ENCODE measurements at regions not wholly inside any gene's neighbourhood (a gene's known extent, or its start where the extent isn't known, plus 50 kb on each side); places are given as distances from the start of the nearest gene placed in this dataset.

GRCh38 chr3:168997488-168997887, 666.0 kb downstream of the MECOM start:
- no peaks in the 10 kb centered on the region for H3K9me3 ChIP-seq (ENCODE audit: control insufficient read depth, low read depth, low read length)
- H4K20me1 ChIP-seq (ENCODE audit: control insufficient read depth, extremely low read depth, insufficient read depth, low read length), result no peaks in the 10 kb centered on the region
- H2AFZ ChIP-seq (ENCODE audit: control insufficient read depth, low read length), result no peak overlapping the region
- H3K9ac ChIP-seq (ENCODE audit: control insufficient read depth, extremely low read depth, insufficient read depth, low read length), result no peak overlapping the region
- H3K27ac ChIP-seq (ENCODE audit: control insufficient read depth, insufficient read depth, low read length), result no peak overlapping the region
- no peaks in the 10 kb centered on the region for H3K79me2 ChIP-seq (ENCODE audit: control insufficient read depth, insufficient read depth, low read length)
- H3K4me2 ChIP-seq (ENCODE audit: control insufficient read depth, extremely low read depth, insufficient read depth, low read depth, low read length), result no peak overlapping the region
- no peaks in the 10 kb centered on the region for H3K27me3 ChIP-seq (ENCODE audit: control insufficient read depth, extremely low read depth, insufficient read depth, low read length)
- no peaks in the 10 kb centered on the region for H3K9me1 ChIP-seq (ENCODE audit: control insufficient read depth, extremely low read depth, insufficient read depth, low read length)
- H3K4me3 ChIP-seq (ENCODE audit: control insufficient read depth in 2 of 3, extremely low read depth in 1 of 3, insufficient read depth in 2 of 3, low read depth in 1 of 3, low read length in 3 of 3), result no peak overlapping the region
- dilution Hi-C loops (cut with MboI; ENCODE audit: extremely low pct_ligation_motif_present, low sequenced_read_pairs), result no loop called here
- no peak for TF ChIP-seq EZH2 (IDR thresholded peaks at IDR 0.05; ENCODE audit: low read length)
- TF ChIP-seq, protein P1, sequence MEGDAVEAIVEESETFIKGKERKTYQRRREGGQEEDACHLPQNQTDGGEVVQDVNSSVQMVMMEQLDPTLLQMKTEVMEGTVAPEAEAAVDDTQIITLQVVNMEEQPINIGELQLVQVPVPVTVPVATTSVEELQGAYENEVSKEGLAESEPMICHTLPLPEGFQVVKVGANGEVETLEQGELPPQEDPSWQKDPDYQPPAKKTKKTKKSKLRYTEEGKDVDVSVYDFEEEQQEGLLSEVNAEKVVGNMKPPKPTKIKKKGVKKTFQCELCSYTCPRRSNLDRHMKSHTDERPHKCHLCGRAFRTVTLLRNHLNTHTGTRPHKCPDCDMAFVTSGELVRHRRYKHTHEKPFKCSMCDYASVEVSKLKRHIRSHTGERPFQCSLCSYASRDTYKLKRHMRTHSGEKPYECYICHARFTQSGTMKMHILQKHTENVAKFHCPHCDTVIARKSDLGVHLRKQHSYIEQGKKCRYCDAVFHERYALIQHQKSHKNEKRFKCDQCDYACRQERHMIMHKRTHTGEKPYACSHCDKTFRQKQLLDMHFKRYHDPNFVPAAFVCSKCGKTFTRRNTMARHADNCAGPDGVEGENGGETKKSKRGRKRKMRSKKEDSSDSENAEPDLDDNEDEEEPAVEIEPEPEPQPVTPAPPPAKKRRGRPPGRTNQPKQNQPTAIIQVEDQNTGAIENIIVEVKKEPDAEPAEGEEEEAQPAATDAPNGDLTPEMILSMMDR (optimal IDR thresholded peaks at IDR 0.05 in 1 of 3, IDR thresholded peaks at IDR 0.05 in 1 of 3, conservative IDR thresholded peaks at IDR 0.05 in 1 of 3; ENCODE audit: extremely low read depth in 1 of 3, insufficient read depth in 2 of 3, low read length in 3 of 3), result no peak
- FAIRE-seq (no peak), DNase-seq (ENCODE audit: low read depth, low spot score) (no peak)
- no peaks in the 10 kb centered on the region for H3K4me1 ChIP-seq (ENCODE audit: control insufficient read depth, extremely low read depth, insufficient read depth, low read length)
- H3K36me3 ChIP-seq (ENCODE audit: control insufficient read depth in 2 of 2, extremely low read depth in 1 of 2, insufficient read depth in 2 of 2, low read length in 2 of 2), result no peaks in the 10 kb centered on the region

DNA sequence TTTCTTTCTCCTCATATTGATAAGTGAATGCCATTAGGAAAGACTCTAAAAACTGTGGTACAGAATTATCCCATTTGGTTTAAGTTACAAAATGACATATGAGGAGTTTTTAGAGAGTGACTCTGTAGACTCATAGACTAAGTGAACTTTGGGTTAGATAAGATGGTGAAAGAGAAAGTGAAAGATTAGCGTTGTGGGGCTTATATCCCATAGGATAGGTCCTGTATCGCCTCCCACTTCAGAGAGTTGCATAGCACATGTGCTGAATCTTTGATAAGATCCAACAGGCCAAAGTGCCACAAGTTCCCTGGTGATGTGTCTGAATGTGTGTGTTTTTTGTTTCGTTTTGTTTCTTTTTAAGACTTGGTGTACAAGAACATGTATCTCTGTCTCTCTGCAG, 666.9 kb downstream of the MECOM start:
- TF ChIP-seq, protein P1 (optimal IDR thresholded peaks at IDR 0.05 in 1 of 3, IDR thresholded peaks at IDR 0.05 in 1 of 3, conservative IDR thresholded peaks at IDR 0.05 in 1 of 3; ENCODE audit: extremely low read depth in 1 of 3, insufficient read depth in 2 of 3, low read length in 3 of 3), result no peak
- no peak overlapping the region for H3K4me3 ChIP-seq (ENCODE audit: control insufficient read depth in 2 of 3, extremely low read depth in 1 of 3, insufficient read depth in 2 of 3, low read depth in 1 of 3, low read length in 3 of 3)
- H3K27ac ChIP-seq (ENCODE audit: control insufficient read depth, insufficient read depth, low read length), result no peak overlapping the region
- H4K20me1 ChIP-seq (ENCODE audit: control insufficient read depth, extremely low read depth, insufficient read depth, low read length), result no peaks in the 10 kb centered on the region
- no peak overlapping the region for H3K4me2 ChIP-seq (ENCODE audit: control insufficient read depth, extremely low read depth, insufficient read depth, low read depth, low read length)
- FAIRE-seq, result no peak
- no peaks in the 10 kb centered on the region for H3K4me1 ChIP-seq (ENCODE audit: control insufficient read depth, extremely low read depth, insufficient read depth, low read length)
- DNase-seq (ENCODE audit: low read depth, low spot score), result no peak
- no peak overlapping the region for H2AFZ ChIP-seq (ENCODE audit: control insufficient read depth, low read length)
- dilution Hi-C loops (cut with MboI; ENCODE audit: extremely low pct_ligation_motif_present, low sequenced_read_pairs), result no loop called here
- no peaks in the 10 kb centered on the region for H3K27me3 ChIP-seq (ENCODE audit: control insufficient read depth, extremely low read depth, insufficient read depth, low read length)
- no peaks in the 10 kb centered on the region for H3K9me1 ChIP-seq (ENCODE audit: control insufficient read depth, extremely low read depth, insufficient read depth, low read length)
- H3K9ac ChIP-seq (ENCODE audit: control insufficient read depth, extremely low read depth, insufficient read depth, low read length), result no peak overlapping the region
- no peaks in the 10 kb centered on the region for H3K9me3 ChIP-seq (ENCODE audit: control insufficient read depth, low read depth, low read length)
- no peaks in the 10 kb centered on the region for H3K36me3 ChIP-seq (ENCODE audit: control insufficient read depth in 2 of 2, extremely low read depth in 1 of 2, insufficient read depth in 2 of 2, low read length in 2 of 2)
- H3K79me2 ChIP-seq (ENCODE audit: control insufficient read depth, insufficient read depth, low read length), result no peaks in the 10 kb centered on the region

All from keratinocyte (primary cell).